HCT116 (cell line): ENCODE measurements at regions not wholly inside any gene's neighbourhood (a gene's known extent, or its start where the extent isn't known, plus 50 kb on each side); places are given as distances from the start of the nearest gene placed in this dataset.

Source experiments
- ATAC-seq: fragments of 200-7000 bp; cut with Tn5 transposase; 2 replicates; pipeline ENCODE4 v1.9.1; 2020; ENCODE audit warnings: mild to moderate bottlenecking, moderate library complexity
- BruUV-seq: library from RNA; stranded (reverse); fragments of 400-500 nt; replicated peaks from 2 replicates; lab custom pipeline; 2021; lab: Mats Ljungman, UMichigan
- CTCF ChIA-PET: fragments of 300-600 bp; sonication (Branson Sonifier 250); formaldehyde crosslinking; loops from one replicate; lab custom pipeline; 2021; ENCODE audit warnings: antibody characterized with exemption; lab: Charles Lee
- POLR2A ChIA-PET: fragments of 300-600, 350-600 bp; sonication (Branson Sonifier 250); formaldehyde crosslinking; loops from one replicate; lab custom pipeline; 2021; ENCODE audit warnings: antibody characterized with exemption; lab: Charles Lee
- RAD21 ChIA-PET, 2 experiments: fragments of 300-600 bp; sonication (Branson Sonifier 250); formaldehyde crosslinking; loops; one replicate each; lab custom pipeline; 2023; ENCODE audit warnings: low total read pairs in 2 of 2; ENCODE audit not compliant: uncharacterized antibody in 2 of 2, unreplicated experiment in 2 of 2, low non-redundant PET in 1 of 2; lab: Charles Lee
- DNase-seq: peaks from one replicate; pipeline ENCODE4 v3.0.0-alpha.2; 2010; ENCODE audit warnings: low read depth, low spot score
- H2AFZ ChIP-seq: fragments of 200-600 bp; shearing (Covaris generic), sonication (generic); 2 replicates; pipeline ENCODE4 v1.6.1; 2017; ENCODE audit warnings: low read depth, mixed run types, mixed read lengths, antibody characterized with exemption, low read length; ENCODE audit not compliant: poor library complexity, severe bottlenecking
- H3K27ac ChIP-seq: 2 replicates; pipeline ENCODE4 v1.5.1; 2012; ENCODE audit warnings: low read depth, low read length
- H3K27me3 ChIP-seq: fragments of 200-600 bp; sonication (generic); 2 replicates; pipeline ENCODE4 v1.6.1; 2016; ENCODE audit warnings: mixed run types, low read length, mixed read lengths; ENCODE audit not compliant: insufficient read depth
- H3K36me3 ChIP-seq, 2 experiments: fragments of 200-500 bp in 1 of 2; fragments of 200-600 bp in 1 of 2; sonication (Bioruptor generic) in 1 of 2; sonication (generic) in 1 of 2; 2 replicates each; pipeline versions ENCODE4 v1.5.1 to v1.6.1; 2014 to 2016; ENCODE audit warnings: low read length in 2 of 2, inconsistent platforms in 1 of 2, mixed read lengths in 1 of 2, mixed run types in 1 of 2; ENCODE audit not compliant: insufficient read depth in 2 of 2, control insufficient read depth in 1 of 2
- H3K4me1 ChIP-seq, 2 experiments: fragments of 200-600 bp in 1 of 2; sonication (generic) in 1 of 2; 2 replicates each; pipeline versions ENCODE4 v1.5.1 to v1.6.1; 2012 to 2017; ENCODE audit warnings: low read length in 2 of 2, inconsistent platforms in 1 of 2, mild to moderate bottlenecking in 1 of 2, mixed read lengths in 1 of 2, mixed run types in 1 of 2, moderate library complexity in 1 of 2; ENCODE audit not compliant: insufficient read depth in 2 of 2, control insufficient read depth in 1 of 2
- H3K4me2 ChIP-seq: fragments of 200-600 bp; sonication (generic); 2 replicates; pipeline ENCODE4 v1.6.1; 2017; ENCODE audit warnings: mixed run types, low read length, mixed read lengths
- H3K4me3 ChIP-seq, 2 experiments: fragments of 200-600 bp in 1 of 2; sonication (generic) in 1 of 2; replicated peaks in 1 of 2; 2 replicates each; pipeline ENCODE4 v1.5.1; 2011 to 2016; ENCODE audit warnings: low read length in 2 of 2, control low read depth in 1 of 2, low read depth in 1 of 2, mild to moderate bottlenecking in 1 of 2, mixed read lengths in 1 of 2, mixed run types in 1 of 2
- H3K79me2 ChIP-seq: fragments of 200-600 bp; sonication (generic); 2 replicates; pipeline ENCODE4 v1.6.1; 2017; ENCODE audit warnings: mild to moderate bottlenecking, mixed run types, low read length, moderate library complexity, mixed read lengths; ENCODE audit not compliant: insufficient read depth
- H3K9ac ChIP-seq: fragments of 200-600 bp; sonication (generic); 2 replicates; pipeline ENCODE4 v1.6.1; 2016; ENCODE audit warnings: low read length, mixed read lengths
- H3K9me2 ChIP-seq: fragments of 200-600 bp; sonication (generic), shearing (Covaris generic); 2 replicates; pipeline ENCODE4 v1.6.1; 2017; ENCODE audit warnings: mixed run types, mild to moderate bottlenecking, moderate library complexity; ENCODE audit not compliant: insufficient read depth
- H3K9me3 ChIP-seq, 2 experiments: fragments of 200-500 bp in 1 of 2; fragments of 200-600 bp in 1 of 2; sonication (Bioruptor generic) in 1 of 2; sonication (generic) in 1 of 2; 2 replicates each; pipeline ENCODE4 v1.6.1; 2014 to 2017; ENCODE audit warnings: low read length in 2 of 2, mixed read lengths in 2 of 2, inconsistent platforms in 1 of 2, low read depth in 1 of 2, mild to moderate bottlenecking in 1 of 2, mixed run types in 1 of 2, moderate library complexity in 1 of 2; ENCODE audit not compliant: control insufficient read depth in 1 of 2, insufficient read depth in 1 of 2
- H4K20me1 ChIP-seq: fragments of 200-600 bp; sonication (generic), shearing (Covaris generic); 2 replicates; pipeline ENCODE4 v1.6.1; 2017; ENCODE audit warnings: mixed run types, mild to moderate bottlenecking, moderate library complexity; ENCODE audit not compliant: insufficient read depth
- EZH2 ChIP-seq: fragments of 200-600 bp; sonication (generic); IDR thresholded peaks from 2 replicates; pipeline ENCODE4 v1.6.1; 2017; ENCODE audit warnings: antibody characterized with exemption, mixed run types
- POLR2A ChIP-seq: IDR thresholded peaks from 2 replicates; pipeline ENCODE4 v1.7.0; 2011; ENCODE audit warnings: borderline replicate concordance; ENCODE audit not compliant: insufficient read depth, insufficient read length; ENCODE audit errors: extremely low read depth
- POLR2AphosphoS5 ChIP-seq: IDR thresholded peaks from 2 replicates; pipeline ENCODE4 v1.6.1; 2011; ENCODE audit warnings: mild to moderate bottlenecking, low read depth, low read length, moderate library complexity
- SP1 ChIP-seq: IDR thresholded peaks from 2 replicates; pipeline ENCODE4 v1.6.1; 2012; ENCODE audit warnings: low read depth
- SRF ChIP-seq: IDR thresholded peaks from 2 replicates; pipeline ENCODE4 v1.6.1; 2012; ENCODE audit warnings: low read depth
- TCF7L2 ChIP-seq: IDR thresholded peaks from 2 replicates; pipeline ENCODE4 v1.7.0; 2011; ENCODE audit warnings: borderline replicate concordance, inconsistent platforms; ENCODE audit not compliant: insufficient read depth, insufficient read length; ENCODE audit errors: extremely low read depth
- ZFX ChIP-seq: fragments of 450-650 bp; IDR thresholded peaks from 2 replicates; pipeline ENCODE4 v1.6.1; 2017
- intact Hi-C: fragments of 100-400 bp; cut with micrococcal nuclease; formaldehyde crosslinking; loops from 2 replicates; pipeline ENCODE4 v1.10.0; 2022

DNA sequence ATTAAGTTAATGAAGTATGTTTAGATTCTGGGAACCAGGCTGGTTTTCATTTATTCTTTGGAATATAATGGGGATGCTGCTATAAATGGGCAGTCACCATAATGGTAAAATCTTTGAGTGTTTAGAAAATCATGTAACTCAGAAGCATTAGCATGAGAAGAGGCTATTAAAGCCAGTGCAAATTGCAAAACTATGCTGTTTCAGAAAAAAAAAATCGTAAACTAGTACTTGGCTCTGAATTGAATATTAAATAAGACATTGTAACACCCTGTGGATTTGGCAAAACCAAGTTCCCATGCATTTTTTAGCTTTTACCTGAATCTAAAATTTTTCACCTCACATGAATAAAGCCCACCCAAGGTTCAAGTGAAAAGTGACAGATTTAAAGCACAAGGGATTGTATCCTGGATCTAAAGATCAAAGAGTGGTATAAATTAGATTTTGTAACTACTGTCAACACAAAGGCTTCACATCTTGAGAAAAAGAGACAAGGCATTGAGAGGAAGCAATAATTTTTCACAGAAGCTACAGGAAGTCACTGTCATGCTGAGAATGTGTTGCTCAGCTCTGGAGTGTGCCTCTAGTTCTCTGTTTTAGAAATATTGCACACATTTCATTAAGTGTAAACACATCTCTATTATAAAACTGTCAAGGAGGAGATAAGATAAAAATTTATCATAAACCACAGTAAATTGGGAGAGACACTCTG is 142.2 kb downstream of the ABCA8 start:
- no peaks in the 10 kb centered on the region for H3K9me2 ChIP-seq
- ChIA-PET RAD21 (no interaction called here), CTCF (no interaction called here), POLR2A (no interaction called here)
- H3K27ac ChIP-seq: no peak overlapping the region
- peaks cover 0 to 4% of the 10 kb centered on the region in 2 experiments; a peak in 1 of 4 replicates for H3K4me1 ChIP-seq
- intact Hi-C loops: no loop called here
- H3K9ac ChIP-seq: no peak overlapping the region
- BruUV-seq: no TSS peak
- H3K4me3 ChIP-seq: no peak overlapping the region
- no peaks in the 10 kb centered on the region; a peak in 1 of 4 replicates for H3K9me3 ChIP-seq
- no peaks in the 10 kb centered on the region for H3K79me2 ChIP-seq
- H3K27me3 ChIP-seq: no peaks in the 10 kb centered on the region
- ATAC-seq (no peak), DNase-seq (no peak)
- no peaks in the 10 kb centered on the region for H4K20me1 ChIP-seq
- no peaks in the 10 kb centered on the region for H3K36me3 ChIP-seq
- H2AFZ ChIP-seq: peak overlapping the region; percentile 58
- no peak overlapping the region for H3K4me2 ChIP-seq
- no peak for TF ChIP-seq SP1
- peak; percentile 62 for TF ChIP-seq TCF7L2

DNA sequence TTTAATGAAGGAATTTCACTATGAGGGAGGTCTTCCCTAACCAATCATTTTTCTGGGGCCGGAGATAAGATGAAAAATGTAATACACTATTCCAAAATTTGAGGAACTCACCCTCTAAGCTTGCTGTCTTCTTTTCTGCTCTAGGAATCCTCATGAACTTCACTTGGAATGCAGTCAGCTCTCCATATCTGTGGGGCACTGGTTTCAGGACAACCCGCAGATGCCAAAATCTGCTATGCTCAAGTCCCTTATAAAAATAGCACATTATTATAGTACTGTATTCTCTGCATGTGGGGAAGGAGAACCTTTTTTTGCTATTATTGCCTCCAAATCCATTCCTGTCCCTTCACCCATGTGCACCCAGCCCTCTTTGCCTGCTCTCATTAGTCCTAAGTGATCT is 146.0 kb downstream of the ABCA8 start:
- BruUV-seq: no TSS peak
- no peaks in the 10 kb centered on the region for H3K79me2 ChIP-seq
- ChIA-PET RAD21 (no interaction called here), POLR2A (no interaction called here), CTCF (interaction anchor here (0.8 to 1.2 kb wide), 4 partner anchors 13 to 98 kb away, joined by 3 to 4 read pairs (median 4); no protein-coding TSS in a partner anchor)
- H3K4me3 ChIP-seq: no peak overlapping the region
- H3K9ac ChIP-seq: no peak overlapping the region
- no peaks in the 10 kb centered on the region for H3K27me3 ChIP-seq
- H3K9me2 ChIP-seq: no peaks in the 10 kb centered on the region
- no peaks in the 10 kb centered on the region for H4K20me1 ChIP-seq
- TF ChIP-seq TCF7L2: no peak
- TF ChIP-seq POLR2A: no peak
- TF ChIP-seq ZFX: no peak
- TF ChIP-seq POLR2AphosphoS5: no peak
- TF ChIP-seq EZH2: no peak
- TF ChIP-seq SP1: no peak
- TF ChIP-seq SRF: no peak
- no peak overlapping the region for H2AFZ ChIP-seq
- no peak overlapping the region for H3K27ac ChIP-seq
- no peaks in the 10 kb centered on the region for H3K36me3 ChIP-seq
- ATAC-seq: no peak
- no peaks in the 10 kb centered on the region; a peak in 1 of 4 replicates for H3K9me3 ChIP-seq
- no peaks in the 10 kb centered on the region for H3K4me1 ChIP-seq
- intact Hi-C loops: no loop called here
- no peak for DNase-seq
- no peak overlapping the region for H3K4me2 ChIP-seq
